H4 (cell line): ENCODE measurements at regions not wholly inside any gene's neighbourhood (a gene's known extent, or its start where the extent isn't known, plus 50 kb on each side); places are given as distances from the start of the nearest gene placed in this dataset.

Experiments used
- DNase-seq: peaks from one replicate; pipeline ENCODE4 v3.0.0-alpha.2; 2015; ENCODE audit warnings: low spot score

GRCh38 chr6:169837529-169838250, 86.3 kb downstream of the ERMARD start:
- DNase-seq: no peak

- DNase-seq: no peak
These were observed 81.9 kb downstream of the ERMARD start for GRCh38 chr6:169833258-169833794.

DNA sequence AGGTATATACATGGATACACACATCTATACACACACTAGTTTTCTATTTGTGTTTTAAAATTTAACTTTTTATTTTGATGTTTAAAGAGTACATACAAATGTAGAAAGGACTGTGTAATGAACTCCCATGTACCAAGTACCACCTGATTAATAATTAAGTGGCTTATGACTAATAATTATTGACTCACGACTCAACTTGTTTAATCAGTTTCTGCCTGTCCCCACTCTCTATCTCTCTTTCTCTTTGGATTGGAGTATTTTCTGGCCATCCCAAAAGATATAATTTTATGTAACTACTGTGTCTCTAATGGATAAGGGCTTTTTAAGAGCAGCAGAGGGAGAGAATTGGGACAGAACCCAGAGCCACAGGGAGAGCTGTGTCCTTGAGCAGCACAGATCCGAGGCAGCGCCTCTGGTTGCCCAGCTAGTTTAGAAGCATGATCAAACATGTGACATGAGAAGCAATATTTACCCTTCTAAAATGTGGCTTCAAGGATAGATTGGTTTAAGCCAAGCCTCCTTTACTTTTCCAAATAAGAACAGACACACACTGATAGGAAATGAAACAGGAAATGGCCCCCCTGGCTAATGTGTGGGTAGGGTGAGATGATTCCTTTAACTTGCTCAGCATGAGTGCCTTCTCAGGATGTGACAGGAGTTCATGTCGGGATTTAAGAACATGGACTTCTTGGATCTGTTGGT, 81.0 kb downstream of the ERMARD start:
- DNase-seq: no peak

DNA sequence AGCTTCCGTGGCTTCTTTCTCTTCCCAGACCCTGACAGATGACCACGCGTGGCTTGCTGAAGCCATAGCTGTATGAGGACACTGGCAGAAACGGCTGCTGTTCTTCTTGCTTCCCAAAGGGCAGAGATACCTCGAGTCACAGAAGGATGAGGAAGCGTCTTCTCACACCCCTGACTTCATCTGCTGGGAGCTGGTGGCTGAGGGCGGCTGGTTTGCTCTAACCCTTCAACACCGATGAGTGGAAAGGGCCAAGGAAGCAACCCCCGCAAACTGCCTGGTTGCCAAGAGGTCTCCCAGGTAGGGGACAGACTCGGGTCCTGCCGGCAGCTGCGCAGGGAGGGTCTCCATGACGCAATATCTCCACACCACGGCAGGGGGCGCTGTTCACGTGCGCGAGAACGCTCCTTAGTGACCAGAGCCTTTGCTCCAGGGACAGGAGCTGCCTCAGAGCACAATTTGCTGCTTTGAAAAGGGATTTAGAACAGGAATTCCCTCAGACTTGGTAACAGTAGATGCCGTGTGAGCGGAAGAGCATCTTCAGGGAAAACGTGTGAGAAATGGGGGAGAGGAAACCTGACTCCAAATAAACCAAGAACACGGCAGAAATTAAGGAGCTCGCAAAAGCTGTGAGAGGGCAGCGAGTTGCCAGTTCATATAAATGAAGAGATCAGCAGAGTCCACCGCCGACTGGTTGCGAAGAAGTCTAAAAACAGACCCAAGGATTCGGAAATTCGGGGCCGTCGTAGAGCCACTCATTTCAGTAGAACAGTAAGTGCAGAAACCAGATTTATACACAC, 80.2 kb downstream of the ERMARD start:
- DNase-seq: peak; percentile 36
